GM18867 (cell line): ENCODE measurements at regions not wholly inside any gene's neighbourhood (a gene's known extent, or its start where the extent isn't known, plus 50 kb on each side); places are given as distances from the start of the nearest gene placed in this dataset.

Experiments
- ATAC-seq: cut with Tn5 transposase; IDR thresholded peaks from one replicate; pipeline ENCODE4 v1.9.1; 2021; ENCODE audit warnings: mild to moderate bottlenecking, moderate library complexity; ENCODE audit not compliant: unreplicated experiment

- ATAC-seq = no peak
Observed at GRCh38 chr13:33616130-33616529, 201.8 kb upstream of the RFC3 start.

- ATAC-seq = no peak
Observed at GRCh38 chr13:33617055-33617454, 200.9 kb upstream of the RFC3 start.

GRCh38 chr13:33624253-33624652 lies 193.7 kb upstream of the RFC3 start:
- no peak for ATAC-seq

GRCh38 chr13:33624740-33625139 lies 193.2 kb upstream of the RFC3 start:
- no peak for ATAC-seq

- no peak for ATAC-seq
Observed at GRCh38 chr13:33626407-33626806, 191.5 kb upstream of the RFC3 start.

- ATAC-seq = no peak
Observed at GRCh38 chr13:33628662-33629061, 189.3 kb upstream of the RFC3 start.

GRCh38 chr13:33629605-33630360 lies 188.2 kb upstream of the RFC3 start:
- ATAC-seq = no peak

- no peak for ATAC-seq
Observed at GRCh38 chr13:33633701-33634545, 184.0 kb upstream of the RFC3 start.

GRCh38 chr13:33634546-33634982 lies 183.4 kb upstream of the RFC3 start:
- no peak for ATAC-seq

- no peak for ATAC-seq
Observed at GRCh38 chr13:33636243-33636642, 181.7 kb upstream of the RFC3 start.

GRCh38 chr13:33636955-33637670 lies 180.8 kb upstream of the RFC3 start:
- no peak for ATAC-seq

GRCh38 chr13:33637978-33638743 lies 179.8 kb upstream of the RFC3 start:
- no peak for ATAC-seq

- ATAC-seq = no peak
Observed at GRCh38 chr13:33639158-33639557, 178.8 kb upstream of the RFC3 start.

- ATAC-seq = peak; percentile 82
Observed at GRCh38 chr13:33639626-33640080, 178.3 kb upstream of the RFC3 start.

GRCh38 chr13:33640832-33641231 lies 177.1 kb upstream of the RFC3 start:
- ATAC-seq = no peak

- no peak for ATAC-seq
Observed at GRCh38 chr13:33642374-33643065, 175.4 kb upstream of the RFC3 start.

- no peak for ATAC-seq
Observed at GRCh38 chr13:33644581-33645543, 173.1 kb upstream of the RFC3 start.

- ATAC-seq = no peak
Observed at GRCh38 chr13:33645591-33646554, 172.1 kb upstream of the RFC3 start.
